ENCODE measurements at regions not wholly inside any gene's neighbourhood (a gene's known extent, or its start where the extent isn't known, plus 50 kb on each side); places are given as distances from the start of the nearest gene placed in this dataset.

GRCh38 chr7:52080493-52080892 is 763.9 kb upstream of the COBL start:
- ChIA-PET POLR2A (no interaction called here), CTCF (no interaction called here)
- H3K27ac ChIP-seq (ENCODE audit: extremely low read depth, low read depth, low read length), result no peak overlapping the region

More at GRCh38 chr7:52080493-52080892, 763.9 kb upstream of the COBL start:
- no peaks in the 10 kb centered on the region for H3K4me1 ChIP-seq (ENCODE audit: control insufficient read depth, insufficient read depth, low read length)
- H3K36me3 ChIP-seq (ENCODE audit: control insufficient read depth in 2 of 2, insufficient read depth in 1 of 2, low read length in 2 of 2), result no peaks in the 10 kb centered on the region
- H3K9me3 ChIP-seq (ENCODE audit: control insufficient read depth, insufficient read depth, low read depth, low read length), result no peaks in the 10 kb centered on the region
- TF ChIP-seq ZNF521 (tag by site-specific recombination; IDR thresholded peaks at IDR 0.05) (no peak), ZBTB49 (tag by site-specific recombination; IDR thresholded peaks at IDR 0.05; ENCODE audit: low read depth) (no peak), ATF2 (tag by site-specific recombination; IDR thresholded peaks at IDR 0.05; ENCODE audit: low read depth) (no peak), ZNF518A (tag by site-specific recombination; conservative IDR thresholded peaks at IDR 0.05; ENCODE audit: low read depth) (no peak), ZNF645 (tag by site-specific recombination; IDR thresholded peaks at IDR 0.05) (no peak)
- no peak overlapping the region for H3K4me3 ChIP-seq (ENCODE audit: low read depth, low read length)

All from HEK293 (cell line).